ENCODE measurements at regions not wholly inside any gene's neighbourhood (a gene's known extent, or its start where the extent isn't known, plus 50 kb on each side); places are given as distances from the start of the nearest gene placed in this dataset.
A peak's percentile ranks its signal among the peaks of the same experiment; 100 is the strongest.

DNA sequence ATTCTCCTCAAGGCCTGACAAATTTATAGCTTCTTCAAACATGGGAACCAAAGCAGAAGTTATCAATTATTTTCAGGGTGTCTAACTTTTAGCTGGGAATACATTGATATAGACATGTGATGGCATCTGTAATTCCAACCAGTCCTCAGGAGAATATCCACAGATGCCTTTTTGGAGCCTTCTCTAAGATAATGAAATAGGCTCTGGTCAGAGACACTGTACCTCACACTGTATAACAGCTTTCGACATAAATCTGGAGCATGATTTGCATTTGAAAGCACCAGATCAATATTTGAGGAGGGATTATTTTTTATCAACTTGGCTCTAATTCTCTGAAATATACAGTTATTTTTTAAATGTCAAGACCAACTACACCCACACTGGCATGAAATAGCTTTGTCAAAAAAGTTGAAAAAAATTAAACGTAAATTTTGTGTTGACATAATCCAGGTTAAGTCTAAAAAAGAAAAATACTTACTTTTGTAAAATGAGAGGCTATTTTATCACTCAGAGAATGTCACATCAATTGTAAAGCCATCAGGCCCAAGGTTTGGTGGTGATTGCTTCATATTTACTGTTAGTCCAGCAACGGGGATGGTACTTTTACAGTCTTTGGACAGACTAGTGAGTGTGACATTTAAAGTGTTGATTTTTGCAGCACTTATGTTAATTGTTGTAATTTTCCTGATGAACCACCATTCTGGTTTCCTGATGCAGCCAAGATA lies 177.0 kb upstream of the SP8 start:
- no peak overlapping the region for H3K27ac ChIP-seq
- TF ChIP-seq, protein P1, sequence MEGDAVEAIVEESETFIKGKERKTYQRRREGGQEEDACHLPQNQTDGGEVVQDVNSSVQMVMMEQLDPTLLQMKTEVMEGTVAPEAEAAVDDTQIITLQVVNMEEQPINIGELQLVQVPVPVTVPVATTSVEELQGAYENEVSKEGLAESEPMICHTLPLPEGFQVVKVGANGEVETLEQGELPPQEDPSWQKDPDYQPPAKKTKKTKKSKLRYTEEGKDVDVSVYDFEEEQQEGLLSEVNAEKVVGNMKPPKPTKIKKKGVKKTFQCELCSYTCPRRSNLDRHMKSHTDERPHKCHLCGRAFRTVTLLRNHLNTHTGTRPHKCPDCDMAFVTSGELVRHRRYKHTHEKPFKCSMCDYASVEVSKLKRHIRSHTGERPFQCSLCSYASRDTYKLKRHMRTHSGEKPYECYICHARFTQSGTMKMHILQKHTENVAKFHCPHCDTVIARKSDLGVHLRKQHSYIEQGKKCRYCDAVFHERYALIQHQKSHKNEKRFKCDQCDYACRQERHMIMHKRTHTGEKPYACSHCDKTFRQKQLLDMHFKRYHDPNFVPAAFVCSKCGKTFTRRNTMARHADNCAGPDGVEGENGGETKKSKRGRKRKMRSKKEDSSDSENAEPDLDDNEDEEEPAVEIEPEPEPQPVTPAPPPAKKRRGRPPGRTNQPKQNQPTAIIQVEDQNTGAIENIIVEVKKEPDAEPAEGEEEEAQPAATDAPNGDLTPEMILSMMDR (IDR thresholded peaks at IDR 0.05): no peak
- no peak for TF ChIP-seq ZFX (IDR thresholded peaks at IDR 0.05; ENCODE audit: borderline replicate concordance)

DNA sequence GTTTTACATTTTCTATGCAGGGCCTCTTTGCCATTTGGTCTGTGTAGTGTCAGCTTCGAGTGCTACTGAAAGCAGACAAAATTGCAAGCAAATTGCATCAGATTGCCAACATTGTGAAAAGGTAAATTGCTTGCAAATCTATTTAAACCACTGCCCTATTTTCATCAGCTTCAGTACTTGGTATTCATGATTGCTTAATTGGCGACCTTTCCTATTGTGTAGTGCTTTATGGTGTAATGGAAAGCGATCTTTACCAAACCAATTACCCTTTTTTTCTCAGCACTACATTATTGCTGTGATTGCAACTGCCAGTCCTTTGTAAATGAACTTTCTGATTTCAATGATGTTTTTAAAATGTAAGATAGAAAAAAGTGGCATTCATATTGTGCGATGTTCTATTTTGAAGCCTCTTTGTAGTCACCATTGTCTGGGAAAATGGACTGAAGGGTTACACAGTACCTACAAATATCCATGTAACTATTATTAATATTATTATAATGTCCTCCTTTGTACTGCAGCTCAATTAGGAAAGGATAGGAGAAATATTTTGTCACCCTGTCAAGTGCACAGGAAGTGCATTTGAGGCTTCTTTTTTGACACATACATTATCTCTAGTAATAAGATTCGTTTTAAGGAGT lies 177.7 kb upstream of the SP8 start:
- H3K27ac ChIP-seq: no peak overlapping the region
- TF ChIP-seq, protein P1 (IDR thresholded peaks at IDR 0.05): no peak
- no peak for TF ChIP-seq ZFX (IDR thresholded peaks at IDR 0.05; ENCODE audit: borderline replicate concordance)

DNA sequence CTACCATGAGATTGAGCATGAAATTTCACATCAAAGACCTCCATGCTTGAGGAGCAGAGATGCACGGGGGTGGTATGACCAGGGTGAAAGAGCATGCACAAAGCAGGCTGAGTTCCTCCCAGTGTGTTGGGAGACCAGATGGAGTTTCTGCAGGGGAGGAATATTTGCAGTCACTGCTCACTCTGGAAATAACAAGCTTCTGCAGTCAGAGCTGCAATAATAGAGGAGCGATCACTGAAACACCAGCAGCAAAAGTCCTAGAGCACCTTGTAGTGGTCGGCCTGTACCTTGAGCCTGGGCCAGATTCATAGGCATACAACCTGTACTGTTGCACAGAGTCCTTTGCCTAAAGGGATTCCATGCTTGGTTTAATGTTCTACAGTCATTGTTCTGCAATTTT lies 184.5 kb upstream of the SP8 start:
- TF ChIP-seq ZFX (IDR thresholded peaks at IDR 0.05; ENCODE audit: borderline replicate concordance): no peak
- TF ChIP-seq, protein P1 (IDR thresholded peaks at IDR 0.05): no peak
- no peak overlapping the region for H3K27ac ChIP-seq

DNA sequence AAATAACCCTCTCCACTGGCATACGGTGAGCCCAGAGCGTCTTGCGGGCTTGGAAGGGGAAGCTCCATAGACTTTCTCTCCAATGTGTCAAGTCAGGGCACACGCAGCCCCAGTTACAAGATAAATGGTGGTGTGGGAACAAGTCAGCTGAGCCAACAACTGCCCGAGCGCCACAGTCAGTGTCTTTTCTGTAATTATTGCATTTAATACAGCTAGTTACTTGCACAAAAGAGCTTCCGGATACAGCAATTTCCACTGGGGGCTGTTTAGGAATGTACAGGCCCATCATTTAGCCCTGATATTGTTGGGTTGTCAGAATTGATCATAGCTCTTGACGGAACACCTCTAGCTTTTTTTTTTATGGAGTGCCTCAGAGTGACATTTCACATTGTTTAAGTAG lies 193.5 kb upstream of the SP8 start:
- TF ChIP-seq ZFX (IDR thresholded peaks at IDR 0.05; ENCODE audit: borderline replicate concordance): no peak
- TF ChIP-seq, protein P1 (IDR thresholded peaks at IDR 0.05): no peak
- H3K27ac ChIP-seq: no peak overlapping the region

DNA sequence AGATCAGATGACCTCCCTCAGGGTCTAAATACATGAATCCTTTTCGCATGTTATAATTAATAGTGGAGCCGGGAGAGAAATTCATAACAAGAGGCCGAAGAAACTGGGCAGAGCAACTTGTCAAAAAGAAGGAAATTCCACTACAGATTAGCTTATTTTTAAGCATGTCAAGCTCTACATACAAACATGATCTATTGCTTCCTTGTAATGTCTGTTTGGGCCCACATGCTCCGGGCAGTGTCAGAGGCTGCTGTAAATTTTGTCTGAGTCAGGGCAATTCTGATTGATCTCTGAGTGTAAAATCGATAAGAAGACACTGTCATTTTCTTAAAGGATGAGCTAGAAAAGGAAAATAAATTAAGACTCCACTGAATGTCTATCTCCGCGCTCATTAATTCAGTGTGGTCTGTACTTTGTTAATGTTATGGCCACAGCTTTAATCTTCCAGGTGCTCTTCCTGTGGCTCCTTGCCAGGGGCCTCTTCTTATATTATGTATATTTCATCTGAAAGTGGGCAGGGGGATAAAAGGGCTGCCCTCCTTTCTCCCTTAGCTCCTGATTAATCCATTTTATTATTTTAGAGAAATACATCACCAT lies 194.1 kb upstream of the SP8 start:
- no peak for TF ChIP-seq ZFX (IDR thresholded peaks at IDR 0.05; ENCODE audit: borderline replicate concordance)
- TF ChIP-seq, protein P1 (IDR thresholded peaks at IDR 0.05): no peak

DNA sequence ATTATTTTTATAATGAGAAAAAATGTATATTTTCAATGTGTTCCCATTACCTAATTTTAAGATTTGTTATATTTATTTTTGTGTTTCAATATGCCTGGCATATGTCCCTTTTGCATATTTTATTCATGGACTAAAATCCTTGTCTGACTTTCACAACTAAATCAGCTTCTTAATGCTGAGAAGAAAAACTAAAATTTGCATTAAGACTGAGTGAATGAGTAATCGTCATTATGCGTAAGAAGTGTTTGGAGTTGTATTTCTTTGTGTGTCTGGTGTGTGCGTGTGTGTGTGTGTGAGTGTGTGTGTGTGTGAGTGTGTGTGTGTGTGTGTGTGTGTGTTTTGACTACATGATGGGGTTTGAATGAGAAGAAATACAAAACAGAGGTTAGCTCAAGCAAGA lies 201.7 kb upstream of the SP8 start:
- no peak overlapping the region for H3K27ac ChIP-seq
- no peak for TF ChIP-seq ZFX (IDR thresholded peaks at IDR 0.05; ENCODE audit: borderline replicate concordance)
- TF ChIP-seq, protein P1 (IDR thresholded peaks at IDR 0.05): no peak

More for the DNA sequence above, 194.1 kb upstream of the SP8 start:
- no peak overlapping the region for H3K27ac ChIP-seq

DNA sequence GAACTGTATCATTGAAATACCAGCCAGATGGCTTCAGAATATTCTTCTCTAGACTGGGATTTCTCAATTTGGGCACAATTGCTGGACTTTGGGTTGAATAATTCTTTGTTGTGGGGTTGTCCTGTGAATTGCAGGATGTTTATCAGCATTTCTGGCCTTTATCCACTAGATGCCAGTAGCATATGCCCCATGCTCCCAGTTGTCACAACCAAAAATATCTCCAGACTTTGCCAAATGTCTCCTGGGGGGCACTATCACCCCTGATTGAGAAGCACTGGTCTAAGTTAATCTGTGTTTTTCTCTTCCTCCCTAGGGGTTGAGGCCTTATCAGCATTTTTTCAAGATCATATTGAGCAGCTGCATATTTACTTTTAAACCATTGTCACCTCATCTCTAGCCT lies 204.9 kb upstream of the SP8 start:
- TF ChIP-seq ZFX (IDR thresholded peaks at IDR 0.05; ENCODE audit: borderline replicate concordance): no peak
- TF ChIP-seq, protein P1 (IDR thresholded peaks at IDR 0.05): 0 out of 2 replicates have a peak, but pooled peaks have one; percentile 12
- no peak overlapping the region for H3K27ac ChIP-seq
